ENCODE measurements at regions not wholly inside any gene's neighbourhood (a gene's known extent, or its start where the extent isn't known, plus 50 kb on each side); places are given as distances from the start of the nearest gene placed in this dataset.

- no peaks in the 10 kb centered on the region for H3K4me1 ChIP-seq (ENCODE audit: insufficient read depth, low read length, severe bottlenecking)
Observed at GRCh38 chr1:101452825-101453224, 216.0 kb downstream of the S1PR1 start.

GRCh38 chr1:101453844-101454243 lies 217.0 kb downstream of the S1PR1 start:
- Histone ChIP-seq H3K4me1 (ENCODE audit: insufficient read depth, low read length, severe bottlenecking) (no peaks in the 10 kb centered on the region), H3K9me2 (ENCODE audit: low read depth, low read length) (no peaks in the 10 kb centered on the region), H3K9me3 (ENCODE audit: low read length) (no peaks in the 10 kb centered on the region), H3K79me2 (ENCODE audit: insufficient read depth, low read length) (no peaks in the 10 kb centered on the region), H2AFZ (ENCODE audit: low read length) (no peak overlapping the region), H3K27me3 (ENCODE audit: insufficient read depth, low read length) (no peaks in the 10 kb centered on the region), H3K36me3 (ENCODE audit: insufficient read depth, low read length) (no peaks in the 10 kb centered on the region), H3K27ac (ENCODE audit: low read depth, low read length, poor library complexity, severe bottlenecking) (no peak overlapping the region), H4K20me1 (ENCODE audit: insufficient read depth, low read length) (no peaks in the 10 kb centered on the region), H3F3A (ENCODE audit: insufficient read depth, low read length) (no peaks in the 10 kb centered on the region), H3K4me2 (ENCODE audit: low read length) (no peak overlapping the region), H3K9ac (ENCODE audit: low read length) (no peak overlapping the region), H3K4me3 (ENCODE audit: low read depth, low read length, poor library complexity, severe bottlenecking) (no peak overlapping the region)
- TF ChIP-seq CTCF (IDR thresholded peaks at IDR 0.05; ENCODE audit: low read length): no peak
- no peak for TF ChIP-seq EZH2 (IDR thresholded peaks at IDR 0.05; ENCODE audit: borderline replicate concordance, low read length)

More at GRCh38 chr1:101452825-101453224, 216.0 kb downstream of the S1PR1 start:
- TF ChIP-seq CTCF (IDR thresholded peaks at IDR 0.05; ENCODE audit: low read length): no peak
- TF ChIP-seq EZH2 (IDR thresholded peaks at IDR 0.05; ENCODE audit: borderline replicate concordance, low read length): no peak
- Histone ChIP-seq H3K9ac (ENCODE audit: low read length) (no peak overlapping the region), H4K20me1 (ENCODE audit: insufficient read depth, low read length) (no peaks in the 10 kb centered on the region), H3F3A (ENCODE audit: insufficient read depth, low read length) (no peaks in the 10 kb centered on the region), H3K27ac (ENCODE audit: low read depth, low read length, poor library complexity, severe bottlenecking) (no peak overlapping the region), H3K27me3 (ENCODE audit: insufficient read depth, low read length) (no peaks in the 10 kb centered on the region), H3K36me3 (ENCODE audit: insufficient read depth, low read length) (no peaks in the 10 kb centered on the region), H3K4me2 (ENCODE audit: low read length) (no peak overlapping the region), H2AFZ (ENCODE audit: low read length) (no peak overlapping the region), H3K4me3 (ENCODE audit: low read depth, low read length, poor library complexity, severe bottlenecking) (no peak overlapping the region), H3K9me2 (ENCODE audit: low read depth, low read length) (no peaks in the 10 kb centered on the region), H3K79me2 (ENCODE audit: insufficient read depth, low read length) (no peaks in the 10 kb centered on the region), H3K9me3 (ENCODE audit: low read length) (no peaks in the 10 kb centered on the region)

- Histone ChIP-seq H3K9ac (ENCODE audit: low read length) (no peak overlapping the region), H3F3A (ENCODE audit: insufficient read depth, low read length) (no peaks in the 10 kb centered on the region), H4K20me1 (ENCODE audit: insufficient read depth, low read length) (no peaks in the 10 kb centered on the region), H2AFZ (ENCODE audit: low read length) (no peak overlapping the region), H3K4me1 (ENCODE audit: insufficient read depth, low read length, severe bottlenecking) (no peaks in the 10 kb centered on the region), H3K79me2 (ENCODE audit: insufficient read depth, low read length) (no peaks in the 10 kb centered on the region), H3K4me2 (ENCODE audit: low read length) (no peak overlapping the region), H3K4me3 (ENCODE audit: low read depth, low read length, poor library complexity, severe bottlenecking) (no peak overlapping the region), H3K36me3 (ENCODE audit: insufficient read depth, low read length) (no peaks in the 10 kb centered on the region), H3K27me3 (ENCODE audit: insufficient read depth, low read length) (no peaks in the 10 kb centered on the region), H3K27ac (ENCODE audit: low read depth, low read length, poor library complexity, severe bottlenecking) (no peak overlapping the region), H3K9me3 (ENCODE audit: low read length) (no peaks in the 10 kb centered on the region), H3K9me2 (ENCODE audit: low read depth, low read length) (no peaks in the 10 kb centered on the region)
- no peak for TF ChIP-seq EZH2 (IDR thresholded peaks at IDR 0.05; ENCODE audit: borderline replicate concordance, low read length)
- no peak for TF ChIP-seq CTCF (IDR thresholded peaks at IDR 0.05; ENCODE audit: low read length)
Observed at GRCh38 chr1:101455166-101455565, 218.3 kb downstream of the S1PR1 start.
